ENCODE measurements at regions not wholly inside any gene's neighbourhood (a gene's known extent, or its start where the extent isn't known, plus 50 kb on each side); places are given as distances from the start of the nearest gene placed in this dataset.
A peak's percentile ranks its signal among the peaks of the same experiment; 100 is the strongest.

DNA sequence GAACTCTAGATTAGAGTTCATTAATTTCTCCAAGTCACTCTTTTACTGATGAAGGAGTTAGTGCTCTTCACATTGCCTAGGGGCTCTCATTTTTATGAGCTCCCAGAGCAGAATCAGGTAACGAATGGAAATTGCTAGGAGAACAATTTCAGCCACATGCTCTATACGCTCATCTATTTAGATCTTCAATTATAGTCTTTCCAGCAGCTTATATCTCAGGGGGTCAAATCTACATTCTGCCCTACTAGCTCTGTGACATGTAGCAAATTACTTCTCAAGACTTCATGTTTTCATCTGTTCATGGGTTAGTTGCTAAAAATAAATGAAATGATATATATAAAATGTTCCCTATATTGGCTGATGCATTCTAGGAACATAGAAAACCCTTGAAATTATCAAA lies 183.6 kb downstream of the PLPP3 start:
- no peaks in the 10 kb centered on the region for H3K4me1 Mint-ChIP-seq
- no peak overlapping the region for H3K9ac ChIP-seq (ENCODE audit: insufficient read depth, low read length, poor library complexity, severe bottlenecking)
- no peak overlapping the region for H3K4me3 Mint-ChIP-seq
- no peaks in the 10 kb centered on the region for H3K36me3 Mint-ChIP-seq
- no peaks in the 10 kb centered on the region for H3K4me1 ChIP-seq (ENCODE audit: control insufficient read depth in 1 of 2, insufficient read depth in 2 of 2, low read length in 2 of 2)
- no peak overlapping the region for H3K4me3 ChIP-seq (replicated peaks in 1 of 3; ENCODE audit: low read depth in 2 of 3, low read length in 3 of 3)
- no peak overlapping the region for H2AFZ ChIP-seq (ENCODE audit: insufficient read depth, low read depth, low read length, poor library complexity, severe bottlenecking)
- peaks cover 4 to 11% (median 8%) of the 10 kb centered on the region in 3 donors for H3K27me3 Mint-ChIP-seq (ENCODE audit: low read depth in 3 of 3)
- DNase-seq, result no peak
- 90% methylated on average over 2 of the region's 2 CpGs for WGBS (ENCODE audit: insufficient coverage)
- peaks cover 0 to 1% (median 0%) of the 10 kb centered on the region in 7 donors for H3K9me3 Mint-ChIP-seq
- H3K9me3 ChIP-seq (replicated peaks in 1 of 2; ENCODE audit: control insufficient read depth in 1 of 2, insufficient read depth in 1 of 2, low read length in 2 of 2), result no peaks in the 10 kb centered on the region
- H3K36me3 ChIP-seq (replicated peaks in 1 of 2; ENCODE audit: control insufficient read depth in 1 of 2, insufficient read depth in 2 of 2, low read length in 2 of 2), result no peaks in the 10 kb centered on the region
- no peak overlapping the region for H3K27ac Mint-ChIP-seq
- H3K4me2 ChIP-seq (replicated peaks; ENCODE audit: extremely low read depth, low read length, poor library complexity, severe bottlenecking), result no peak overlapping the region
- H3K27me3 ChIP-seq (ENCODE audit: control insufficient read depth in 2 of 2, insufficient read depth in 2 of 2, low read length in 2 of 2), result no peaks in the 10 kb centered on the region
- no peaks in the 10 kb centered on the region for H3K79me2 ChIP-seq (ENCODE audit: insufficient read depth, low read length)
- TF ChIP-seq, protein P1, sequence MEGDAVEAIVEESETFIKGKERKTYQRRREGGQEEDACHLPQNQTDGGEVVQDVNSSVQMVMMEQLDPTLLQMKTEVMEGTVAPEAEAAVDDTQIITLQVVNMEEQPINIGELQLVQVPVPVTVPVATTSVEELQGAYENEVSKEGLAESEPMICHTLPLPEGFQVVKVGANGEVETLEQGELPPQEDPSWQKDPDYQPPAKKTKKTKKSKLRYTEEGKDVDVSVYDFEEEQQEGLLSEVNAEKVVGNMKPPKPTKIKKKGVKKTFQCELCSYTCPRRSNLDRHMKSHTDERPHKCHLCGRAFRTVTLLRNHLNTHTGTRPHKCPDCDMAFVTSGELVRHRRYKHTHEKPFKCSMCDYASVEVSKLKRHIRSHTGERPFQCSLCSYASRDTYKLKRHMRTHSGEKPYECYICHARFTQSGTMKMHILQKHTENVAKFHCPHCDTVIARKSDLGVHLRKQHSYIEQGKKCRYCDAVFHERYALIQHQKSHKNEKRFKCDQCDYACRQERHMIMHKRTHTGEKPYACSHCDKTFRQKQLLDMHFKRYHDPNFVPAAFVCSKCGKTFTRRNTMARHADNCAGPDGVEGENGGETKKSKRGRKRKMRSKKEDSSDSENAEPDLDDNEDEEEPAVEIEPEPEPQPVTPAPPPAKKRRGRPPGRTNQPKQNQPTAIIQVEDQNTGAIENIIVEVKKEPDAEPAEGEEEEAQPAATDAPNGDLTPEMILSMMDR (IDR thresholded peaks at IDR 0.05), result no peak
- no peak overlapping the region for H3K27ac ChIP-seq (ENCODE audit: low read depth in 1 of 2, low read length in 2 of 2)
- no peaks in the 10 kb centered on the region for H4K20me1 ChIP-seq (ENCODE audit: insufficient read depth, low read length)
- intact Hi-C loops (cut with micrococcal nuclease), result no loop called here

DNA sequence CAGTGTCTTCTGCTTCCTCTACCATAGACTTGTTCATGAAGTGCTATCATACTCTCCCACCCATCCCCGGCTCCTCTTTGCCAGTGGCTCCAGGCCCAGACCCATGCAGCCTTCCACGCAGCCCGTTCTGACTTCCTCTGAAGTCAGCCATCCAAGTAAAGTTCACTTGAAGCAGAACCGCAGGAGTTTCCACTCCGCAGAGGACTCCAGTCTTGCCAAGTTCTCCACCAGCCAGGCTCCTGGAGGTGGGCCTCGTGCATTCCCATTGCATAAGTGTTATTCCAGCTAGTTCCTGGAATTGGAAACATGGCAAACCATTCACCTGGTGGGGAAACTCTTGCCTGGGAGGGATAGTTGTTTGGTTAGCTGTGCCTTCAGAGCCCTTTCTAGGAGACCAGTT lies 185.1 kb downstream of the PLPP3 start:
- Histone ChIP-seq H2AFZ (ENCODE audit: insufficient read depth, low read depth, low read length, poor library complexity, severe bottlenecking) (no peak overlapping the region), H3K4me1 (ENCODE audit: control insufficient read depth in 1 of 2, insufficient read depth in 2 of 2, low read length in 2 of 2) (no peaks in the 10 kb centered on the region), H3K9me3 (replicated peaks in 1 of 2; ENCODE audit: control insufficient read depth in 1 of 2, insufficient read depth in 1 of 2, low read length in 2 of 2) (no peaks in the 10 kb centered on the region), H3K4me2 (replicated peaks; ENCODE audit: extremely low read depth, low read length, poor library complexity, severe bottlenecking) (no peak overlapping the region), H3K27me3 (ENCODE audit: control insufficient read depth in 2 of 2, insufficient read depth in 2 of 2, low read length in 2 of 2) (no peaks in the 10 kb centered on the region), H3K36me3 (replicated peaks in 1 of 2; ENCODE audit: control insufficient read depth in 1 of 2, insufficient read depth in 2 of 2, low read length in 2 of 2) (no peaks in the 10 kb centered on the region), H4K20me1 (ENCODE audit: insufficient read depth, low read length) (no peaks in the 10 kb centered on the region), H3K9ac (ENCODE audit: insufficient read depth, low read length, poor library complexity, severe bottlenecking) (no peak overlapping the region), H3K4me3 (replicated peaks in 1 of 3; ENCODE audit: low read depth in 2 of 3, low read length in 3 of 3) (no peak overlapping the region), H3K79me2 (ENCODE audit: insufficient read depth, low read length) (no peaks in the 10 kb centered on the region), H3K27ac (ENCODE audit: low read depth in 1 of 2, low read length in 2 of 2) (no peak overlapping the region)
- no peak overlapping the region for H3K4me3 Mint-ChIP-seq
- no peaks in the 10 kb centered on the region for H3K4me1 Mint-ChIP-seq
- TF ChIP-seq, protein P1 (IDR thresholded peaks at IDR 0.05), result no peak
- intact Hi-C loops (cut with micrococcal nuclease), result no loop called here
- no peaks in the 10 kb centered on the region for H3K36me3 Mint-ChIP-seq
- DNase-seq, result no peak
- peaks cover 4 to 11% (median 10%) of the 10 kb centered on the region in 3 donors for H3K27me3 Mint-ChIP-seq (ENCODE audit: low read depth in 3 of 3)
- WGBS (ENCODE audit: insufficient coverage), result 88% methylated on average over 6 of the region's 6 CpGs
- H3K27ac Mint-ChIP-seq, result peak overlapping the region in 1 of 7 donors; percentile 24
- H3K9me3 Mint-ChIP-seq, result peaks cover 0 to 1% (median 0%) of the 10 kb centered on the region in 7 donors

Measured in CD14-positive monocyte (primary cell).